Bronchial epithelial cell (primary cell): ENCODE measurements at regions not wholly inside any gene's neighbourhood (a gene's known extent, or its start where the extent isn't known, plus 50 kb on each side); places are given as distances from the start of the nearest gene placed in this dataset.
"Not testable (repeated sequence)": the region's sequence is repeated elsewhere in the genome, so short reads cannot be mapped to it uniquely, and the experiment has no call there.

Experiments
- DNase-seq: peaks from one replicate; pipeline ENCODE4 v3.0.0-alpha.2; 2010; ENCODE audit warnings: low read depth
- FAIRE-seq: peaks from 2 replicates; lab custom pipeline; 2011; peaks lifted over from hg19 to GRCh38; lab: Jason Lieb, UNC
- H3K27me3 ChIP-seq: 2 replicates; pipeline ENCODE4 v1.5.1; 2011; ENCODE audit warnings: low read length; ENCODE audit not compliant: control insufficient read depth, insufficient read depth
- H3K36me3 ChIP-seq: 2 replicates; pipeline ENCODE4 v1.5.1; 2011; ENCODE audit warnings: low read length; ENCODE audit not compliant: control insufficient read depth, insufficient read depth
- H3K4me3 ChIP-seq: 2 replicates; pipeline ENCODE4 v1.5.1; 2011; ENCODE audit warnings: mild to moderate bottlenecking, low read depth, low read length, control low read depth
- TF ChIP-seq, protein P1 (sequence below): IDR thresholded peaks from 2 replicates; pipeline ENCODE4 v1.5.1; 2011; ENCODE audit warnings: mild to moderate bottlenecking, moderate library complexity, low read length, control low read depth, inconsistent platforms; ENCODE audit not compliant: insufficient read depth, severe bottlenecking

DNA sequence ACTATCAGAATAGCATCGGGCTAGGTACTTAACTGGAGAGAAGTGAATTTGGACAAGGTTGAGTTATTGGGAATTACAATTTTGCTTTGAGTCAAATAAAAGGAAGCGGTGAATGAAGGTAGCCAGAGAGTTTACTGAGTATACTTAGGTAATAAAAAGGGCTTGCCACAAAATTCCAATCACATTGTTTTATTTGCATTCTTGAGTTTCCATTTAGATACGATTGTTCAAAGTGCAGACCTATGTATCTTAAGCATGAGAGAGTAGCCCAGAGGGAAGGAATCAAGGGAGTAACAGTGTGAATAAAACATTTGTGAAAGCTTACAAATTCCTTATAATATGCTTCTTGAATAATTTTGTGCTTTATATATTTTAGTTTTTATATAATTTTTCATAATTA lies 102.5 kb upstream of the NDST4 start:
- DNase-seq: no peak
- no peak for FAIRE-seq
- TF ChIP-seq, protein P1, sequence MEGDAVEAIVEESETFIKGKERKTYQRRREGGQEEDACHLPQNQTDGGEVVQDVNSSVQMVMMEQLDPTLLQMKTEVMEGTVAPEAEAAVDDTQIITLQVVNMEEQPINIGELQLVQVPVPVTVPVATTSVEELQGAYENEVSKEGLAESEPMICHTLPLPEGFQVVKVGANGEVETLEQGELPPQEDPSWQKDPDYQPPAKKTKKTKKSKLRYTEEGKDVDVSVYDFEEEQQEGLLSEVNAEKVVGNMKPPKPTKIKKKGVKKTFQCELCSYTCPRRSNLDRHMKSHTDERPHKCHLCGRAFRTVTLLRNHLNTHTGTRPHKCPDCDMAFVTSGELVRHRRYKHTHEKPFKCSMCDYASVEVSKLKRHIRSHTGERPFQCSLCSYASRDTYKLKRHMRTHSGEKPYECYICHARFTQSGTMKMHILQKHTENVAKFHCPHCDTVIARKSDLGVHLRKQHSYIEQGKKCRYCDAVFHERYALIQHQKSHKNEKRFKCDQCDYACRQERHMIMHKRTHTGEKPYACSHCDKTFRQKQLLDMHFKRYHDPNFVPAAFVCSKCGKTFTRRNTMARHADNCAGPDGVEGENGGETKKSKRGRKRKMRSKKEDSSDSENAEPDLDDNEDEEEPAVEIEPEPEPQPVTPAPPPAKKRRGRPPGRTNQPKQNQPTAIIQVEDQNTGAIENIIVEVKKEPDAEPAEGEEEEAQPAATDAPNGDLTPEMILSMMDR: no peak
- Histone ChIP-seq H3K27me3 (no peaks in the 10 kb centered on the region), H3K4me3 (no peak overlapping the region), H3K36me3 (no peaks in the 10 kb centered on the region)

DNA sequence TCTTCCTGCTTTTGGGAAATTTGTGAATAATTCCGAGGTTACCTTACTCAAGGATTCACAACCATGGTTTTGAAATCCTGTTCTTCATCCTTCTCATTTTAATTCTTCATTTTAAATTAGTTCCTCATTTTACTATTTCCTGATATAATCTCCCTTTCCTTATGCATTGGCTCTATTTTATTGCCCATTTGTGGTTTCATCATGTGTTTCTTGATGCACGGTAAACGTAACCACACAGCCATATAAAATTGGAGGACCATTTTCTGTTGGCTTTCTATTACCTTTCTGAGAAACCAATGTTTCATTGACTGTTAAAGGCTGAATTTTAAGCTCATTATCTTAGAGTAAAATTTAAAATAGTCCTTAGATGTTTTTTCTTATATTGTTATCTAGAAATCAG lies 100.3 kb upstream of the NDST4 start:
- TF ChIP-seq, protein P1: no peak
- FAIRE-seq: no peak
- no peaks in the 10 kb centered on the region for H3K36me3 ChIP-seq

DNA sequence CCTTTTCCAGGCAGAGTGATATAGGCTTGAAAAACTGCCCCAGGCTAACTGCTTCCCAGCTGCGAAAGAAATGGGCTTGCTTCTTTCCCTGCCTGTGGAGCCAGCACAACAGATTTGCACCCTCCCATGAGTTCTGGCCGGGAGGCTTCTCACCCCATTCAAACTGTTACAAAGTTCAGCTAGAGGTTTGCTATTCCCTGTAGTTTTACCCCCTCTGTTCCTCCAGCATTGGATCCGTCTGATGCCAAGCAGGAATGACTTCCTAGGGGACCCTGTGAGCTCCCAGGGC lies 87.6 kb upstream of the NDST4 start:
- no peak overlapping the region for H3K4me3 ChIP-seq
- FAIRE-seq (no peak), DNase-seq (no peak)
- no peaks in the 10 kb centered on the region for H3K27me3 ChIP-seq
- no peaks in the 10 kb centered on the region for H3K36me3 ChIP-seq
- TF ChIP-seq, protein P1: no peak

More for the DNA sequence above, 100.3 kb upstream of the NDST4 start:
- H3K4me3 ChIP-seq: no peak overlapping the region
- H3K27me3 ChIP-seq: no peaks in the 10 kb centered on the region
- DNase-seq: no peak

DNA sequence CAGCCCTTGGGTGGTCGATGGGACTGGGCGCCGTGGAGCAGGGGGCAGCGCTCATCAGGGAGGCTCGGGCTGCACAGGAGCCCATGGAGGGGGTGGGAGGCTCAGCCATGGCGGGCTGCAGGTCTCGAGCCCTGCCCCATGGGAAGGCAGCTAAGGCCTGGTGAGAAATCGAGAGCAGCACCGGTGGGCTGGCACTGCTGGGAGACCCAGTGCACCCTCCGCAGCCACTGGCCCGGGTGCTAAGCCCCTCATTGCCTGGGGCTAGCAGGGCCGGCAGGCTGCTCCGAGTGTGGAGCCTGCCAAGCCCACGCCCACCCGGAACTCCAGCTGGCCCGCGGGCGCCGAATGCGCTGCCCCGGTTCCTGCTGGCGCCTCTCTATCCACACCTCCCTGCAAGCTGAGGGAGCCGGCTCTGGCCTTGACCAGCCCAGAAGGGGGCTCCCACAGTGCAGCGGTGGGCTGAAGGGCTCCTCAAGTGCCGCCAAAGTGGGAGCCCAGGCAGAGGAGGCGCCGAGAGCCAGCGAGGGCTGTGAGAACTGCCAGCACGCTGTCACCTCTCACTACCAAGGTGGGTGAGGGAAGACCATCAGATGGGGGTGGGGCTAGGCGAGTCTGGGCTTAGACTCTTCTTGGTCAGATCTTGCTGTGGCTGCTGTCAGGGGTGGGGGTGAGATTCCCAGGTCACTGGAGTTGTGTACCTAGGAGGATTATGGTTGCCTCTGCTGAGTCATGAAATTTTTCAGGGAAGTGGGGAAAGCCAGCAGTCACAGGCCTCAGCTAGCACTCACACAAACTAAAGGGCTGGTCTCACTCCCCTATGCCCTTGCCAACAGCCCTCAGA lies 87.0 kb upstream of the NDST4 start:
- not testable (repeated sequence) for DNase-seq, H3K36me3 ChIP-seq, FAIRE-seq, H3K4me3 ChIP-seq, H3K27me3 ChIP-seq

DNA sequence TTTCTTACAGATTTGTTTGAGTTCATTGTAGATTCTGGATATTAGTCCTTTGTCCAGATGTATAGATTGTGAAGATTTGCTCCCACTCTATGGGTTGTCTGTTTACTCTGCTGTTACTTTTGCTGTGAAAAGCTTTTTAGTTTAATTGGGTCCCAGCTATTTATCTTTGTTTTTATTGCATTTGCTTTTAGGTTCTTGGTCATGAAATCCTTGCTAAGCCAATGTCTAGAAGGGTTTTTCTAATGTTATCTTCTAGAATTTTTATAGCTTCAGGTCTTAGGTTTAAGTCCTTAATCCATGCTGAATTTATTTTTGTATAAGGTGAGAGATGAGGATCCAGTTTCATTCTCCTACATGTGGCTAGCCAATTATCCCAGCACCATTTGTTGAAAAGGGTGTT lies 81.2 kb upstream of the NDST4 start:
- not testable (repeated sequence) for H3K27me3 ChIP-seq, H3K4me3 ChIP-seq, DNase-seq, H3K36me3 ChIP-seq, FAIRE-seq

DNA sequence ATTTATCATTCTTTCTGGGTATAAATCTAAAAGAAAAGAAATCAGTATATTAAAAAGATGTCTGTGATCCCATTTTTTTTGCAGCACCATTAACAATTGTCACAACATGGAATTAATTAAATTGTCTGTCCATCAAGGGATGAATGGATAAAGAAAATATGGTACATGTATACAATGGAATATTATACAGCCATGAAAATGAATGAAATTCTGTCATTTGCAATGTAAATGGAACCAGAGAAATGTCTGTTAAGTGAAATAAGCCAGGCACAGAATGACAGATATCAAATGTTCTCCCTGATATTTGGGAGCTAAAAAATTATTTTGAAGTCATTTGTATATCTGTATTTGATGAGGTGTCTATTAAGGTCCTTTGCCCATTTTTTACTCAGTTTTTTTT lies 77.1 kb upstream of the NDST4 start:
- TF ChIP-seq, protein P1: no peak
- FAIRE-seq: no peak
- Histone ChIP-seq H3K27me3 (no peaks in the 10 kb centered on the region), H3K4me3 (no peak overlapping the region), H3K36me3 (no peaks in the 10 kb centered on the region)
- no peak for DNase-seq

DNA sequence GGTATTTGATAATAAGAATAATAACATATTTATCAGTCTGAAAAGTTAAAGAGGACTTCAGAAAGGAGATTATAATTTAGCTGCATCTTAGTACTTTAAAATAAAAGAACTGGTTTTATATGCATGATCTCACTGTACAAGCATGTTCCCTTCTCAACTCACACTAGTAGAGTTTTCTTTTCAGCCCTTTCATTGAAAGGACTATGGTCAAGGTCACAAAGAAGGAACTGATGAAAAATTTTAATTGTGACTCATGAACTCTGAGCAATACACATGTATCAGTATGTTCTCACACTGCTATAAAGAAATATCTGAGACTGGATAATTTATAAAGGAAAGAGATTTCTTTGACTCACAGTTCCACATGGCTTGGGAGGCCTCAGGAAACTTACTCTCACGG lies 73.7 kb upstream of the NDST4 start:
- H3K4me3 ChIP-seq: no peak overlapping the region
- H3K27me3 ChIP-seq: no peaks in the 10 kb centered on the region
- no peaks in the 10 kb centered on the region for H3K36me3 ChIP-seq
- TF ChIP-seq, protein P1: no peak
- no peak for FAIRE-seq
- DNase-seq: peak; percentile 17

DNA sequence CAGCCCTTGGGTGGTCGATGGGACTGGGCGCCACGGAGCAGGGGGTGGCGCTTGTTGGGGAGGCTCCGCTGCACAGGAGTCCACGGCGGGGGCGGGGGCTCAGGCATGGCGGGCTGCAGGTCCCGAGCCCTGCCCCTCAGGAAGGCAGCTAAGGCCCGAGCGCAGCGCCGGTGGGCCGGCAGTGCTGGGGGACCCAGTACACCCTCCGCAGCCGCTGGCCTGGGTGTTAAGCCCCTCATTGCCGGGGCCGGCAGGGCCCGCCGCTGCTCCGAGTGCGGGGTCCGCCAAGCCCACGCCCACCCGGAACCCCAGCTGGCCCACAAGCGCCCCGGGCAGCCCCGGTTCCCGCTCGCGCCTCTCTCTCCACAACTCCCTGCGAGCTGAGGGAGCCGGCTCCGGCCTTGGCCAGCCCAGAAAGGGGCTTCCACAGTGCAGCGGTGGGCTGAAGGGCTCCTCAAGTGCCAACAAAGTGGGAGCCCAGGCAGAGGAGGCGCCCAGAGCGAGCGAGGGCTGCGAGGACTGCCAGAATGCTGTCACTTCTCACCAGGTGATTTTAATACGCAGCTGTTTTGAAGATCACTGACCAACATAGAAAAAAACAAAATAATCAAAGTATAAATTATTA lies 66.1 kb upstream of the NDST4 start:
- not testable (repeated sequence) for DNase-seq, H3K4me3 ChIP-seq, H3K36me3 ChIP-seq, H3K27me3 ChIP-seq, FAIRE-seq

DNA sequence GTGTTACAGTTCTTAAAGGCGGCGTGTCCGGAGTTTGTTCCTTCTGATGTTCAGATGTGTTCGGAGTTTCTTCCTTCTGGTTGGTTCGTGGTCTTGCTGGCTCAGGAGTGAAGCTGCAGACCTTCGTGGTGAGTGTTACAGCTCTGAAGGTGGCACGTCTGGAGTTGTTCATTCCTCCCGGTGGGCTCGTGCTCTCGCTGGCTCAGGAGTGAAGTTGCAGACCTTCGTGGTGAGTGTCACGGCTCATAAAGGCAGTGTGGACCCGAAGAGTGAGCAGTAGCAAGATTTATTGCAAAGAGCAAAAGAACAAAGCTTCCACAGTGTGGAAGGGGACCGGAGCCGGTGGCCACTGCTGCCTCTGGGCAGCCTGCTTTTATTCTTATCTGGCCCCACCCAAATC lies 65.3 kb upstream of the NDST4 start:
- not testable (repeated sequence) for DNase-seq, H3K4me3 ChIP-seq, H3K27me3 ChIP-seq, FAIRE-seq, H3K36me3 ChIP-seq
